Hepatocyte (in vitro differentiated cells): ENCODE measurements at regions not wholly inside any gene's neighbourhood (a gene's known extent, or its start where the extent isn't known, plus 50 kb on each side); places are given as distances from the start of the nearest gene placed in this dataset.

Experiments used
- DNase-seq: peaks from one replicate; pipeline ENCODE4 v3.0.0-alpha.2; 2016; ENCODE audit warnings: low spot score
- H2AFZ ChIP-seq: fragments of 200-600 bp; sonication (generic); 2 replicates; pipeline ENCODE4 v1.6.0; 2016; ENCODE audit warnings: antibody characterized with exemption, mild to moderate bottlenecking
- H3K27ac ChIP-seq: fragments of 200-600 bp; sonication (generic); 2 replicates; pipeline ENCODE4 v1.5.1; 2016; ENCODE audit warnings: mild to moderate bottlenecking
- H3K27me3 ChIP-seq: fragments of 200-600 bp; sonication (generic); 2 replicates; pipeline ENCODE4 v1.6.1; 2016
- H3K36me3 ChIP-seq: fragments of 200-600 bp; sonication (generic); replicated peaks from 2 replicates; pipeline ENCODE4 v1.5.1; 2016; ENCODE audit warnings: low read depth; ENCODE audit not compliant: insufficient read depth
- H3K4me1 ChIP-seq: fragments of 200-600 bp; sonication (generic); 2 replicates; pipeline ENCODE4 v1.5.1; 2016; ENCODE audit warnings: mild to moderate bottlenecking, moderate library complexity; ENCODE audit not compliant: insufficient read depth
- H3K4me2 ChIP-seq: fragments of 200-600 bp; sonication (generic); 2 replicates; pipeline ENCODE4 v1.6.0; 2016
- H3K4me3 ChIP-seq: fragments of 200-600 bp; sonication (generic); 2 replicates; pipeline ENCODE4 v1.5.1; 2016; ENCODE audit warnings: mild to moderate bottlenecking
- H3K79me2 ChIP-seq: fragments of 200-600 bp; sonication (generic); 2 replicates; pipeline ENCODE4 v1.6.0; 2017; ENCODE audit warnings: mild to moderate bottlenecking
- H3K9me2 ChIP-seq: fragments of 200-600 bp; sonication (generic); replicated peaks from 2 replicates; pipeline ENCODE4 v1.6.0; 2017; ENCODE audit warnings: mild to moderate bottlenecking; ENCODE audit not compliant: insufficient read depth
- H3K9me3 ChIP-seq: fragments of 200-600 bp; sonication (generic); 2 replicates; pipeline ENCODE4 v1.5.1; 2016; ENCODE audit warnings: low read depth, mild to moderate bottlenecking
- H4K20me1 ChIP-seq: fragments of 200-600 bp; sonication (generic); 2 replicates; pipeline ENCODE4 v1.6.0; 2016; ENCODE audit warnings: mild to moderate bottlenecking; ENCODE audit not compliant: insufficient read depth, poor library complexity, severe bottlenecking
- EZH2 ChIP-seq: fragments of 200-600 bp; sonication (generic); IDR thresholded peaks from 2 replicates; pipeline ENCODE4 v1.6.1; 2016; ENCODE audit warnings: antibody characterized with exemption, mild to moderate bottlenecking, borderline replicate concordance
- EZH2phosphoT487 ChIP-seq: fragments of 200-600 bp; sonication (generic); IDR thresholded peaks from one replicate; pipeline ENCODE4 v1.6.1; 2018; ENCODE audit warnings: antibody characterized with exemption, mild to moderate bottlenecking, low read depth, moderate library complexity; ENCODE audit not compliant: unreplicated experiment, severe bottlenecking
- WGBS: methylation state at CpG from one replicate; pipeline ENCODE4 v1.1.6; 2016; ENCODE audit warnings: low lambda C conversion rate; ENCODE audit errors: missing lambda C conversion rate; 5-methylcytosine and 5-hydroxymethylcytosine counted together
- TF ChIP-seq, protein P1 (sequence below): fragments of 200-600 bp; sonication (generic); IDR thresholded peaks from 2 replicates; pipeline ENCODE4 v1.5.1; 2016; ENCODE audit warnings: antibody characterized with exemption, mild to moderate bottlenecking; ENCODE audit not compliant: poor library complexity

DNA sequence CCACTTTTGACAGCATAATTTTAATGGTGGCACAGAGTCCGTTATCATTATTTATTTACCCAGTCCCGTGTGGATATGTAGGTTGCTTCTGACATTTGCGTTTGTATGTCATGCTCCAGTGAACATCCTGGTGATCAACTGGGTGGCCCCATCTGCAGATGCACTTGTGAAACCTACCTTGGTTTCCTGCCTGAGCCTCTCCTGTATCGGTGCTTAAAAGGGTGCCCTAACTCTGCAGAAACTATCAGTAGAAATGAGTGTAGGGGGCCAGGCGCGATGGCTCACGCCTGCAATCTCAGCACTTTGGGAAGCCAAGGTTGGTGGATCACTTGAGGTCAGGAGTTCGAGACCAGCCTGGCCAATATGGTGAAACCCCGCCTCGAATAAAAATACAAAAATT, 92.1 kb upstream of the IER5L start:
- no peak overlapping the region for H3K27ac ChIP-seq

DNA sequence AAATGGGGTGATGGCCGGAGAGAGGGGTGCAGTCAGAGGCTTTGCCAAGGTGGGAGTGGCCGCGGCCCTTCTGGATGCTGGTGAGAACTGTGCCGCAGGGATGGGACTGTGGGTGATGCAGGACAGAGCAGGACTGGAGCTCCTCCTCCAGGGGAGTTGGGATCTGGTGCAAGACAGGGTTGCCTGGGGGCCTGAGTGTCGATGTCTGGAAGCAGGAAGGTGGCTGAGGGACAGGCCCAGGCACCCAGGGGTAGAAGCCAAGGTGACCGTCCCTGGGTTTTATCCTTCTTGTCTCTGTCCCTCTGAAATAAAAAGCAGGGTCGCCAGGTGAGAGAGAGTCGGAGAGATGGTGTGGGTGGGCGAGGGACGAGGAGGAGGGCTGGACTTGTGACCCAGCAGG, 89.1 kb upstream of the IER5L start:
- Histone ChIP-seq H3K4me3 (no peak overlapping the region), H3K9me3 (no peaks in the 10 kb centered on the region), H3K36me3 (no peaks in the 10 kb centered on the region), H3K79me2 (no peaks in the 10 kb centered on the region), H3K27me3 (no peaks in the 10 kb centered on the region), H3K27ac (no peak overlapping the region), H3K4me2 (no peak overlapping the region), H3K4me1 (no peaks in the 10 kb centered on the region), H3K9me2 (no peaks in the 10 kb centered on the region), H4K20me1 (no peaks in the 10 kb centered on the region), H2AFZ (no peak overlapping the region)
- TF ChIP-seq, protein P1, sequence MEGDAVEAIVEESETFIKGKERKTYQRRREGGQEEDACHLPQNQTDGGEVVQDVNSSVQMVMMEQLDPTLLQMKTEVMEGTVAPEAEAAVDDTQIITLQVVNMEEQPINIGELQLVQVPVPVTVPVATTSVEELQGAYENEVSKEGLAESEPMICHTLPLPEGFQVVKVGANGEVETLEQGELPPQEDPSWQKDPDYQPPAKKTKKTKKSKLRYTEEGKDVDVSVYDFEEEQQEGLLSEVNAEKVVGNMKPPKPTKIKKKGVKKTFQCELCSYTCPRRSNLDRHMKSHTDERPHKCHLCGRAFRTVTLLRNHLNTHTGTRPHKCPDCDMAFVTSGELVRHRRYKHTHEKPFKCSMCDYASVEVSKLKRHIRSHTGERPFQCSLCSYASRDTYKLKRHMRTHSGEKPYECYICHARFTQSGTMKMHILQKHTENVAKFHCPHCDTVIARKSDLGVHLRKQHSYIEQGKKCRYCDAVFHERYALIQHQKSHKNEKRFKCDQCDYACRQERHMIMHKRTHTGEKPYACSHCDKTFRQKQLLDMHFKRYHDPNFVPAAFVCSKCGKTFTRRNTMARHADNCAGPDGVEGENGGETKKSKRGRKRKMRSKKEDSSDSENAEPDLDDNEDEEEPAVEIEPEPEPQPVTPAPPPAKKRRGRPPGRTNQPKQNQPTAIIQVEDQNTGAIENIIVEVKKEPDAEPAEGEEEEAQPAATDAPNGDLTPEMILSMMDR = no peak
- no peak for TF ChIP-seq EZH2
- TF ChIP-seq EZH2phosphoT487 = no peak
- DNase-seq = no peak
- WGBS = 87% methylated on average over 10 of the region's 10 CpGs

More for the DNA sequence above, 92.1 kb upstream of the IER5L start:
- no peak overlapping the region for H2AFZ ChIP-seq
- no peaks in the 10 kb centered on the region for H3K27me3 ChIP-seq
- 94% methylated on average over 10 of the region's 10 CpGs for WGBS
- no peaks in the 10 kb centered on the region for H4K20me1 ChIP-seq
- no peaks in the 10 kb centered on the region for H3K4me1 ChIP-seq
- no peak overlapping the region for H3K4me3 ChIP-seq
- H3K9me3 ChIP-seq = no peaks in the 10 kb centered on the region
- TF ChIP-seq, protein P1 = no peak
- TF ChIP-seq EZH2phosphoT487 (no peak), EZH2 (no peak)
- DNase-seq = no peak
- H3K79me2 ChIP-seq = no peaks in the 10 kb centered on the region
- H3K9me2 ChIP-seq = no peaks in the 10 kb centered on the region
- H3K4me2 ChIP-seq = no peak overlapping the region
- H3K36me3 ChIP-seq = no peaks in the 10 kb centered on the region

DNA sequence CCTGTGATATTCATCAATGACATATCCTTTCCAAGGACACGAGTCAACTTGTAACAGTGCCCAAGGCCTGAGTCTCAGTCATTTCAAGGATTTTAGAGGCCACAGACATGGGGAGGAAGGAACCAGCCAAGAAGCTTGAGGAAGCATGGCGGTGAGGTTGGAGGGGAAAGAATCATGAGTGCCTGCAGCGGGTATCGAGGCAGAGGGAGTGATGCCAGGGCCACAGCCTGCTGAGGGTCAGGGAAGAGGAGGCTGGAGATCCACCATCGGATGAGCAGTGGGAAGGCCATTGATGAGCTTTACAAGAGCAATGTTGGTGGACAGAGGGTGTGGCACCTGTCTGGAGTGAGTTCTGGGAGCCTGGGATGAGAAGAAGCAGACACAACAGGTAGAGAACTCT, 88.5 kb upstream of the IER5L start:
- Histone ChIP-seq H3K4me1 (no peaks in the 10 kb centered on the region), H3K4me3 (no peak overlapping the region), H3K27me3 (no peaks in the 10 kb centered on the region), H3K9me3 (no peaks in the 10 kb centered on the region), H3K79me2 (no peaks in the 10 kb centered on the region), H3K9me2 (no peaks in the 10 kb centered on the region), H3K36me3 (no peaks in the 10 kb centered on the region), H2AFZ (no peak overlapping the region), H4K20me1 (no peaks in the 10 kb centered on the region), H3K27ac (no peak overlapping the region), H3K4me2 (no peak overlapping the region)
- DNase-seq = no peak
- WGBS = 90% methylated on average over 5 of the region's 5 CpGs
- TF ChIP-seq, protein P1 = no peak
- TF ChIP-seq EZH2phosphoT487 = no peak
- no peak for TF ChIP-seq EZH2

DNA sequence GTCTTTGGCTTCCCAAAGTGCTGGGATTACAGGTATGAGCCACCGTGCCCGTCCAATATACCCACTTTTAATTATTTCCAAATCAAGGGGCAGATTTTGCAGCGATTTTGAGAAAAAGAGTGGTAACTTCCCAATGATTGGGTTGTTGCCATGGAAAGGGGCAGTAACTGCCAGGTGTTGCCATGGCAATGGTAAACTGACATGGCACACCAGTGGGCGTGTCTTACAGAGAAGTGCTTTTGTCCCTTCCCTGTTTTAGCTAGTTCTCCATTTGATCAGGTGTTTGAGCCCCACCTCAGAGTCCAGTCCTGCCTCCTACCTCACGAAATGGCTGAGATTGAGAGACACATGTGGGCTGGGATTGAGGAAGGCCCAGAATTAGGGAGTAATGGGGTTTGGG, 86.3 kb upstream of the IER5L start:
- H3K4me3 ChIP-seq = no peak overlapping the region
- no peak overlapping the region for H3K4me2 ChIP-seq
- no peak for DNase-seq
- no peaks in the 10 kb centered on the region for H3K9me2 ChIP-seq
- no peaks in the 10 kb centered on the region for H3K9me3 ChIP-seq
- no peak overlapping the region for H3K27ac ChIP-seq
- H3K4me1 ChIP-seq = no peaks in the 10 kb centered on the region
- no peaks in the 10 kb centered on the region for H4K20me1 ChIP-seq
- no peaks in the 10 kb centered on the region for H3K36me3 ChIP-seq
- no peak for TF ChIP-seq EZH2phosphoT487
- WGBS = 89% methylated on average over 5 of the region's 5 CpGs
- H3K27me3 ChIP-seq = peaks cover 4% of the 10 kb centered on the region
- no peaks in the 10 kb centered on the region for H3K79me2 ChIP-seq
- H2AFZ ChIP-seq = no peak overlapping the region
